GM10248 (cell line): ENCODE measurements at regions not wholly inside any gene's neighbourhood (a gene's known extent, or its start where the extent isn't known, plus 50 kb on each side); places are given as distances from the start of the nearest gene placed in this dataset.

Source experiments
- CTCF ChIA-PET: fragments of 300-600 bp; sonication (Branson Sonifier 250); formaldehyde crosslinking; extraction: SDS; loops from one replicate; lab custom pipeline; 2021; ENCODE audit warnings: antibody characterized with exemption; lab: Yijun Ruan, JAX
- POLR2A ChIA-PET: fragments of 350-650 bp; sonication (Branson Sonifier 250); formaldehyde crosslinking; extraction: SDS; loops from one replicate; lab custom pipeline; 2020; ENCODE audit warnings: antibody characterized with exemption; lab: Yijun Ruan, JAX
- DNase-seq: peaks from one replicate; pipeline ENCODE4 v3.0.0; 2012; ENCODE audit errors: extremely low spot score
- CTCF ChIP-seq: IDR thresholded peaks from 2 replicates; pipeline ENCODE4 v1.5.1; 2012; ENCODE audit warnings: mild to moderate bottlenecking, low read depth; ENCODE audit errors: extremely low read depth, missing control alignments, control extremely low read depth

- ChIA-PET POLR2A (no interaction called here), CTCF (interaction anchor here (1.4 kb wide), 1 partner anchor 11 kb away, joined by 3 read pairs; no protein-coding TSS in a partner anchor)
- no peak for DNase-seq
- TF ChIP-seq CTCF, result no peak
Observed at GRCh38 chr10:36141856-36142560, 499.9 kb upstream of the FZD8 start.

- no peak for DNase-seq
- ChIA-PET POLR2A (no interaction called here), CTCF (no interaction called here)
- no peak for TF ChIP-seq CTCF
Observed at GRCh38 chr10:36129051-36129450, 487.0 kb upstream of the FZD8 start.

- DNase-seq, result no peak
- TF ChIP-seq CTCF, result no peak
- POLR2A ChIA-PET, result no interaction called here
- CTCF ChIA-PET, result no interaction called here
Observed at GRCh38 chr10:36126076-36126475, 484.0 kb upstream of the FZD8 start.

DNA sequence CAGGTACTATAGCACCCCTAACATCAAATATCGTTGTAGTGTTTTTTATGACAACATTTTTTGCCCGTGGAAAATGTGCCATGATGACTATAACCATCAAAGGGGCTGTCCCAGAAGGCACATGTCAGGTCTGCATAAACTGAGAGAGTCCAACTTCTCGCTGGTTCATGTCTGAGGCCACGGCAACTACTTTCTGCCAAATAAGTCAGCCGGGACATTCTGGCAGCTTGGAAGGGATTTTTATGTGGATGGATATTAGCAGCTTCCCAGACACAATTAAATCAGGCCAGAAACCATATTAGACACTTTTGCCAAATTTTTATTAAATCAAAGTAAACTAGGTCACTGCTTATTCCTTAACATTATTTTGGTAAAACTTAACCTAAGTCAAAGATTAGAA, 477.4 kb upstream of the FZD8 start:
- POLR2A ChIA-PET, result no interaction called here
- DNase-seq, result no peak
- TF ChIP-seq CTCF, result no peak
- CTCF ChIA-PET, result interaction anchor here (1.0 kb wide), 1 partner anchor 9 kb away, joined by 3 read pairs; no protein-coding TSS in a partner anchor

DNA sequence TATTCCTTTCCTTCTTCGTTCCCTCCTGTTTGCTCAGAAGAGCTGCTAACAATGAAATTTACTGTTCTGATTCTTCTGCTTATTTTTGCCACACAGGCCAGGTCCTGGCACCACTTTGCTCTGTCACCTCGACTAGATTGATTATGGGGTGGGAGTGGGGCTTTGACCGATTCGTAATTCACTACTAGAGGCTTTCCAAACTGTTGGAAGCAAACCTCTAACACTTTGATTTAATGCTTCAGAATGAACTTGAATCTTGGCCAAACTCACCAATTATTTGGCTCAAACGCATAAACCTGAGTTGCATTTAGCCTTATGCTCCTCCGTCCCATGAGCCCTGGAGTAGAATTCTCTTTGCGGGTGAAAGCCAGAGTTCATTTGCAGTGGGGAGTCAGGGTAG, 476.2 kb upstream of the FZD8 start:
- DNase-seq, result no peak
- ChIA-PET POLR2A (no interaction called here), CTCF (no interaction called here)
- TF ChIP-seq CTCF, result no peak

GRCh38 chr10:36117890-36118289, 475.8 kb upstream of the FZD8 start:
- ChIA-PET CTCF (no interaction called here), POLR2A (no interaction called here)
- no peak for TF ChIP-seq CTCF
- DNase-seq, result no peak
